GM18907 (cell line): ENCODE measurements at regions not wholly inside any gene's neighbourhood (a gene's known extent, or its start where the extent isn't known, plus 50 kb on each side); places are given as distances from the start of the nearest gene placed in this dataset.

ENCODE experiments used
- ATAC-seq: cut with Tn5 transposase; IDR thresholded peaks from one replicate; pipeline ENCODE4 v1.9.1; 2021; ENCODE audit warnings: mild to moderate bottlenecking, moderate library complexity; ENCODE audit not compliant: unreplicated experiment

DNA sequence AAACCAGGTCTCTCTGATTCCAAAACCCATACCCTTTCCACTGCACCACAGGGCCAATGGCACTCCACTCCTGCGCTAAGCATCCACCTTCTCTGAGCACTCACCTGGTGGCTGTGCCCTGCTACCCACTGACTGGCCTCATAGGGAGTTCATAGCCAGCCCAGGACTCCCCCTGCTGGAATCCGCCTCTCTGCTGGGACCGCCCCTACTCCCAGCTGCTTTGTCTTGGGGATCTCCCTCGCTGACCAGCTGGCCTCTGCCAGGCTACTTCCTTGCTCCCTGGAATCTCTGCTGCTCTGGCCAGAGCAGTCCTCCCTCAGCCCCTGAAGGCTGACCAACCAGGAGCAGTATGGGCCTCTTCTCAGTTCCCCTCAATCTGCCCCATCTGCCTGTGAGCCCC lies 129.7 kb downstream of the FAXC start:
- ATAC-seq = peak; percentile 84

DNA sequence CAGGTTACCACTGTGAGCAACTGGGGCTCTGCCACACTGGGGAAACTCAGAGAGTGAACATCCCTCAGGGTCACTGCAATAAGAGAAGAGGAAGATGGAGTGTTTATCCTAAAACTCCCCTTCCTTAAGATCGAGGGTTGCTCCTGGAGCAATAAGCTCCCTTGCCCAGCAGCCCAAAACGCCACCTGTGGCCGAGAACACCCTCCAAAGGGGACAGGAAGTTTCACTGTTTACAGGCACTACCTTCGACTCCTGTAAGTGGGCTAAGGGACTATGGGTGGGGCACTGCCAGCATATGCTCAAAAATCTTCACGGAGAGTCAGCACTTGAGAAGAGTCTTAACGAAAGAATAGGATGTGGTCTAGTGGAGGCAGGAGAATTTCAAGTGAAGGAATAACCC lies 132.5 kb downstream of the FAXC start:
- no peak for ATAC-seq

DNA sequence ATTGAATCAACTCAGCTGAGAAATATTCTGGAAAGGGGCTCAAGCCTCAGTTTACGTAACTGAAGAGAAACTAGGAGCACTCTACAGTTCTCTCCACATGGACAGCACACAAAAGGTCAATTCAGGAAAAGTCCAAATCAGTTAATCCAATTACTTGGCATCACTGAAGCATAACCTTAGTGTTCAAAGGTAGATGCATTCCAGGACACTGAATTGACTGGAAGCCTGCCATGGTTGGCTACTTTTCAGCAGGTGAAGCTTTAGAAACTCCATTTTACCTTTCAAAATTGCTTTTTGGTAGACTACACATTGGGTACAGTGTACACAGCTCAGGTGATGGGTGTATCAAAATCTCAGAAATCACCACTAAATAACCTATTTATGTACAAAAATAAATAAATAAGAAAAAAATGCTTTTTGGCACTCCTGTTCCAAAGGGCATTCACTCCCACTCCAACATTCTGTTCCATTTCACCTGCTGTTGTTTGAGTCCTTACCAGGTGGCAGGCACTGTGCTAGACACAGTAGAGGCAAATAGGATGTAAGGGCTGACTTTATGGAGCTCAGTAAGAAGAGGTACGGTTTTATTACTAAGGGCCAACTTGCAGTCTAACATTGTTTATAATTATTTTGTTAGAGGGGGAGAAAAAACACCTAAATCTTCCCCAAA lies 153.4 kb downstream of the FAXC start:
- ATAC-seq = no peak

DNA sequence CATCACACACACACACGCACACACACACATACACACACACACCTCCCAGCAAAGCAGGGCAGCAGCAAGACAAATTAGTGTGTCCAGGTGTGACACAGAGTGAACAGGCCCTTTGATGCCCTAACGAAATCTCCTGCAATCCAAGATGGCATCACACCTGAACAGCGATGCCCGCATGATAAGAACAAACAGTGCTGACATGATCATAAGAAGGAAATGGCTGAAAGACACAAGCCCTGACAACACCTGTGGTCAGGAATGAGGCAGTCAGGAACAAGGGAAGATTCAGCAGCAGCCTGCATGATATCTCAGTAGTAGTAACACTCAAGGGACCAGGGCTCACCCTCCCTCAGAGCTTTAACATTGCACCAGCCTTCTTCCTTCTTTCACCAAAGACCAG lies 156.9 kb downstream of the FAXC start:
- ATAC-seq = no peak

DNA sequence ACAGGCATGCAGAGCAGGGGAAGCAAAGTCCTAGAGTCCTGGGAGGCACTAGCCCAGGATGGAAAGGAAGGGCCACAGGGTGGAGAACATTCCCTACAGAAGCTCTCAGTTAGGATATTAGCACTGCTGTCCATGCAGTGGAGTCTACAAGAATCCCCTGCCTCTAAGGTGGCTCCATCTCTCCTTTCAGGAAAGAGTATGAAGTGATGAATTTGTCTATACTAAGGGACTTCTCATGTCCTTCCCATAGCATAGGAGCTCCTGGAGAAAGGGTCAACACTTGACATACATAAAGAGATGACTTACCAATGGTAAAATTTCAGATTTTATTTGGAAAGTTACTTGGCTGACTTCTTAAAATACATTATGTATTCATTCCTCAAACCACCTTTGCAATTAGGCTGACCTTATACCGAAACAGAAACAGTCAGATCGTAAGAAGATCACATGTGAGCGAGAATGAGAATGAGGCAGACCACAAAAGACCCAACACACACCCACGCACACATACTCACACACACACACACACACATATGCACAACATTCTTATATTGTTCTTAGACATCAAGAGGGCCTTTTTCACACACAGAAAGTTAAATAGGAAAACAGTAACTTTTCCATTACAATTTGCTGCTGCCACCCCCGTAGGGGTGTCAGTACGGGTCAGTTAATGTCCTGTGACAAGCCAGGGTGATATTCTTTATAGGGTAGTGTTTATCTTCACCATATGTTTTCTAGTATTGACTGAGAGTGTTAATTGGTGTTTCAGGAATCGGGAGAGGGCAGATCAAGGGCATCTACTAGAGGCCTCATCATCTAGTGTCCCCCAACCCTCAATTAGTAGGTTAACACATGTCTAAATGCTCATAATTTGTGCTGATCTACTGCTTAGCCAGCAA lies 159.4 kb downstream of the FAXC start:
- ATAC-seq = peak; percentile 98

DNA sequence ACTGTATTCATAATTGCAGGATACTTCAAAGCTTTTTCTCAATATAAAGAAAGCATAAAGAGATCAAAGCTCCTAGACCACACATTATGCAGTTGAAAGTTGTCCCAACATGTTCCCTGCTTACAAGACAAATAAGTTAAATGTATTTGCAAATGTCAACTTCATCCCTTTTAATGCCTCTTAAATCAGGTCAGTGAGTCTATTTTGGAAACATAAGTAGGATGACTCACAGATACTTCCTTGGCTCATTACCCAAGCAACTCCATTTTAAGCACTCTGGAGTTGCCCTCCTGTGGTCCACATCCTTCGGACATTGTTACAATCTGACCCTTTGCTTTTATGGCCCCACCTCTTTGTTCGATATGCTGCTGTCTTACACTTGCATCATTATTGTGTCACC lies 162.0 kb downstream of the FAXC start:
- no peak for ATAC-seq

DNA sequence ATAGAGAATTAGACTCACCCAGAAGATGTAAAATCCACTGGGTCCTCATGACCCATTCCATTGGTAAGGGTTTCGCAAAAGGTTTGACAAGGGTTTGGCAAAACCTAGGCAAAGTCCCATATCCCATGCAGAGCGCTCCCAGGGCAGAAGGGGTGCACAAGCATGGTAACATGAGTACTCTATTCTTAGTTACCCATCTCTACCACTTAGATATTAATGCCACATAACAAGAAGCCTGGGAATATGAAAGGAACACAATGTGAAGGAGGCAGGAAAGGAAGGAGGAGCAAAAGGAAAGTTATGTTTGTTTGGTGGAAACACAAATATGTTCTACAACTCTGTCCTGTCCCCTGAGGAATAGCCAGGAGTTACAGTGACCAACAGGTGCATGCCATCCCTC lies 163.1 kb downstream of the FAXC start:
- ATAC-seq = no peak

DNA sequence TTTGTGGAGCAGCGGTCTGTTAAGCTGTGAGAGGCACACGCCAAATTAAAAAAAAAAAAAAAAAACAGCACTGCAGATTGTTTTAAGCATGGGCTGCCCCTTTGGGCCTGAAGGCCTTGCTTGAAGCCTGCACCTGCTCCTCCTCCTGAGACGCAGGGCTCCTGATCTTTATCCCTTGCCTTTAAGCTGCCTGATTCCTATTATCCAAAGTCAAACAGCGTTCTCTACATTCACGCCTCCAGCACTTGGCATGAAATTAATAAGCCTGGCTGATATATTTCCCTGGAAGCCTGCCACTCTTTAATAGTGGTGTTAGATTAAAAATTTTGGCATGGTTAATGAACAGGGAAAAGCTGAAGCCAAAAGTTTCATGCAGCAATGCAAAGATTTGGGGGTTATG lies 163.9 kb downstream of the FAXC start:
- ATAC-seq = no peak

DNA sequence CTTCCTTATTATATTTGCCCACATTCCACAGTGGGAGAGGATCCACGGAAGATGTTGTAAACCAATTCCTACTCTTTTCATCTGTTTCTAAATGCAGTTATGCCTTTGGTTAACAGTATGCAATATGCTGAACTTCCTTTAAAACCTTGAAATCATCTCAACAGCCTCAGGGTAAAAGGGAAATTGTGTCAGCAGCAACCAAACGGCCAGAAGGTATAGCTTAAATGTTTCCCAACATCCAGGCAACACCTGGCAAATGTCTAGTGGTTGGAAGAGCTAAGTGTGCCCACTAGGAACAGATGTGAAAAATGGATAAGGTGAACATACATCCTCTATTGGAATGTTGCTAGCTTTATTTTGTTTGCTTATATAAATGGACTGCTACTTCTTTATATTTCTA lies 164.8 kb downstream of the FAXC start:
- ATAC-seq = no peak

DNA sequence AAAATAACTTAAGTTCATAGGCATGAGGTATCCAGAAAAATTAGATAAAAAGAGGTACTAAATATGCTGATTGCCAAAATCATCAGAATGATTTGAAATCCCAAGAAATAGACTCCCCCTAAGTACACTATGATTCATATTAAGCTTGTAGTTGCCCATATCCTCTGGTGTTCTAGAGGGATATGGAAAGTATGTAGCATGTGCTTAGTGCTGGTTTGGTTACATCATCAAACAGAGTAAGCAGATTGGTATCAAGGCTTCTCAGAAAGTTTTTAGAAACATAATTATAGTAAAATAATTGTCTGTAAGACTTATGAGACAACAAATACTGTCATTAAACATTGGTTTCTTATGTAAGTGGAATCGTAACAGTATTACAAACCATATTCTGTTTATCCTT lies 166.4 kb downstream of the FAXC start:
- no peak for ATAC-seq

DNA sequence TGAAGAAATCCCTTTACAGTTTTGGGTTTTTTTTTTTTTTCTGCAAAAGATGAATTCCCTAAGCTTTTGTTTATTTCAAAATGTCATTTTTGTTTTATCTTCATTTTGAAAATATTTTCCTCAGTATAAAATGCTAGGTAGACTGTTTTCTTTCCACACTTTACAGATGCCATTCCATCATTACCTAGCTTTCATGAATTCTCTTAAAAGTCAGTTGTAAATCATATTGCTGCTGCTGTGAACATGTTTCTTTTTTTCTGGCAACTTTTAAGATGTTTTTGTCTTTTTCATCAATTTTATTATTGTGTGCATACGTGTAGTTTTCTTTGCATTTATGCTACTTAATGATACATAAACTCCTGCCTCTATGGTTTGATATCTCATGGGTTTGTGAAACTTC lies 168.3 kb downstream of the FAXC start:
- no peak for ATAC-seq

DNA sequence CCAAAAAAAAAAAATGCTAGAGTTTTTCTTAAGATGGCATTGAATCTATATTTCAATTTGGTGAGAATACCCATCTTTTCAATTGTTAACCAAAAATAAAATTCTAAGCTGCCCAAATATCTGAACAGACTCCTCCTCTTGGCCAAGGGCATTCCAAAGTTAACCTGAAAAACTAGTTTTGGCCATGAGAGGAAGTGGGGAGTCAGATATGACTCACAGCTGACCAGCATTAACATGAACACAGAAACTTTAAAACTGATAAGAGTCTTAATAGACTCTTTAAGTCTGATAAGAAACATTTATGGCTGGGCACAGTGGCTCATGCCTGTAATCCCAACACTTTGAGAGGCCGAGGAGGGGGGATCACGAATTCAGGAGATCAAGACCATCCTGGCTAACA lies 171.3 kb downstream of the FAXC start:
- ATAC-seq = peak; percentile 71

DNA sequence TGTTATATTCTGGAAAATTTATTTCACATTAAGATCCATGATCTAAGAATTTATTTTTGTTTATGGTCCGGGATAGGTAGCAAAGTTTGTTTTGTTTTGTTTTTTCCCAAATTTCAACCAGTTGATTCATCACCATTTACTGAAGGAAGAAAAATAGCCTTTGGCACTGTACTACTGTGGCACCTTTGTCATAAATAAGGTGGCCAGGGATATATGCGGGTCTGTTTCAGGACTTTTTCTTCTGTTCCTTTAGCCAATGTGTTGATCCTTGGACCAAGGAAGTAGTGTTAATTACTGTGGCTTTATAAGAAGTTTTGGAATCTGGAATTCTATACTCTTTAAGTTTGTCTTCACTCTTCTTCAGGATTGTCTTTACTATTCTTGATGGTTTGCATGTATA lies 171.7 kb downstream of the FAXC start:
- ATAC-seq = no peak

DNA sequence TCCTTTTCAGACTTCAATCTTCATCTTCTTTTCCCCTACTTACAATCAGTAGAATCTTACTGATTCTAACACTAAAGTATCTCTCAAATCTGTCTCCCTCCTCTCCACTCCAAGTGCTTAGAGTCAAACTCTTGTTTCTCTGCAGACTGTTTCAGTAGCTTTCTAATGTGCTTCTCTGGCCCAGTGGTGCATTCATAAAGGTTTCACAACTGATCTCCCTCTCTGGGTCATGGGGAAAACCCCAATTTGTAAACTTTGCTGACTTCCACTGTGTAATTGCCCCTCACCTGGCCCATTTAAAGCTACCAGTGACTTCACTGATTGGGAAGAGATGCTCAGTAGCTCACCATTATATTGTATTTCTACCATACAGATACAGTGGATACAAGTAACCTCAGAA lies 183.6 kb downstream of the FAXC start:
- ATAC-seq = peak; percentile 85

DNA sequence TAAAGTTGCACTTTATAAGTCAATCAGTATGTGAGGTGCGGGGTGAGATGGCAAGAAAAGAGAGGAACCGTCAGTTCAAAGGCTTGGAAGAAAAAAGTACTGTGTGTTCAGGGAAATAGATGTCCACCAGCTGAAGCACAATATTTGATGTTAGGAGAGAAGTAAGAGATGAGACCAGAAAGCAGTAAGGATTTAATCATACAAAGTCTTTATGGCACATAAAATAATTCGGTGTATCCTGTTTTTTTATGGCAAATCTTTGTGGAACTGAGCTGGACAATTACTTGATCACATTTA lies 197.2 kb downstream of the FAXC start:
- ATAC-seq = no peak

DNA sequence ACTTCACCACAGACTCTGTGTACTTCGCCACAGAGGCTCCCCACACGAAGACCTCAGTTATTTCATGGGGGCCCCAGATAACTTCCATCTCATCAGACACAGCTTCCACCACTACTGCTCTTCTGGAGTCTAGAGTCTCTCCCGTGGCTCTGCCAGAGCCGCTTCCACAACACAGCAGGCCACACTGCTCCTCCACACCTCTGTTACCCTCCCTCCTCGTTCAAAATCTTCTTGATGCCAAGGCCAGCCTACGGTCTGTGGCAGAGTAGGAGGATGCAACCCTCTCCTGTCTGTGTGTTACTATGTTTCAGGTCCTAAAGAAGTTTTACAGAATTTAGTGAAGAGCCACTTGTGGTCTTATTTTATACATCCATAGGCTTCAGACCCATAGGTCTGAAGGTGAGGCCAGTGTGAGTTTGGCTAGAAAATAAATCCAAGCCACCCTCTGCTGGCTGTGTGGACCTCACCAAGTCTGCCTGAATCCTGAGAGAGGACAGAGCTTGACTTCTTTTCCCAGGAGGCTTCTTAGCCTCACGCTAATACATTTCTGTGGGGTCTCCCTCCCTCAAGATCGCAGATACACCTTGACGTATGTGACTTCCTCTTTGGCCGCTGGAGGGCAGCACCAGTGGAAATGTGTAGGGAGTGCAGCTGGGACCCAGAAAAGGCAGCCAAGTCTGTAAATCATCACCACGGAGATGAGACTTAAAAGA lies 197.7 kb downstream of the FAXC start:
- peak; percentile 97 for ATAC-seq

DNA sequence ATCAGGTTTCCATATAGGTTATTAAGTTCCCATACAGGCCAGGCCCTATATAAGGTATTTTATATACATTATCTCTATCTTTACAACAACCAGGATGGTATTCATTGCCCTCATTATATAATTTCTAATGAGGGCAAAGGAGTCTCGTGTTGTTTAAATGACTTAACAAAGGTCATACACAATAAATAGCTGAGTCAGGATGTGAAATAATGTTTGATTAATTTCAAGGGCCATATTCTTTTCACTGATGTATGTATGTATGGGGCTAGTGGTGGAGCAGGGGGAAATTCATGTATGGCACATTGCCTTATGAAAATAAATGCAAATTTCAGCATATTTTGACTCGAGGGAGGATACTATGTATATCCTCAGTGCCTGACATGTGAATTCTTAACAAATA lies 200.7 kb downstream of the FAXC start:
- no peak for ATAC-seq

DNA sequence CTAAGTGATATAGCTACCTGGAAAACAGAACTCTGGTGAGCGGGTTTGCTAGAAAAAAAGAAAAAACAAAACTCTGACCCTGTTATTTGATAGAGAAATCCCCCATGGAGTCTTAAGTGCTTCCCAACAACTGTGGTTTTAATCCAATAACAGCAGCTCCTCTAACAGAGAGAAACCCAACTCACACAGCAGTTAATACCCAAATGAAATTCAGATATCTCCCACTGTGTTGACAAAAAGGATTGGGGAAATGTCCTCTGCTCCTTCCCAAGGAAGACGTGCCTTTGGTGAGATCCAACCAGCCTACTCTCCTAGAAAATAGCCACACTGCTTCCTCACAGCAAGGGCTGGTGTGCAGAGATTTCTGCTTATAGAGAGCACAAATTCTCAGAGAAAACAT lies 200.4 kb upstream of the FBXL4 start:
- ATAC-seq = no peak

DNA sequence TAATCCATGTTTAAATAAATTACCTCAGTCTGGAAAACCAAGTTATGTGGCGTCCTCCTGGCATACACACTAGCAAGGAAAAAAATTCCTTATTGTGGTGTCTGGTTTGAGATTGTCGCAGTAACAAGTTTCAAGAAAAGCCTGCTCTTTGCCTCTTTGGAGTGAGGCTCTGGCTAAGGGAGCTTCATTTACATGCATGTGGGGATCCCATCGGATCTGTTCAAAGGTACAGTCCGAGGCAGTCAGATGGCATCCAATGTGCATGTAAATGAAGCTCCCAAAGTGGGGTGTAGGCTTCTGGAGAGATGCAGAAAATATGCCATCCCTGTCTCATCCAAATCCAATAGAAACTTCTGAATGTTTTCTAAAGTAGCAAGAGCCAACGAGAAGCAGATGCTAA lies 199.5 kb upstream of the FBXL4 start:
- ATAC-seq = no peak

DNA sequence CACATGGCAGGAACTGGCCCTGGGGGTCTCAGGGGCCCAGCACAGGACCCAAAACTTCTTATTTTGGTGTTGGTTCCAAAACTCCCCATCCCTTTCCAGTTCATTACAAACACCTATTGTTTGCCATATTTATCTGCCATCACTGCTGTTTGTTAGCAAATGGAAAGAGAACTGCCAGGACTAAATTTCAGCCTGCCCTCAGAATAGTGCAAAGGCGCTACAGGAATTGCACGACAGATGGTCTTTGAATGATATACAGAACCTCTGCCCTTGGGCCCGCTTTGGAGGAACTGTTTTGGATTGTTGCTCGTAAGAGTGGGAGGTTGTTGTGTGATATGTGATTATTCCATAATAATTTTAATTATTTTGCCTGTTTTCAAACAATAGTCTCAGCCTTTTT lies 199.0 kb upstream of the FBXL4 start:
- ATAC-seq = no peak

DNA sequence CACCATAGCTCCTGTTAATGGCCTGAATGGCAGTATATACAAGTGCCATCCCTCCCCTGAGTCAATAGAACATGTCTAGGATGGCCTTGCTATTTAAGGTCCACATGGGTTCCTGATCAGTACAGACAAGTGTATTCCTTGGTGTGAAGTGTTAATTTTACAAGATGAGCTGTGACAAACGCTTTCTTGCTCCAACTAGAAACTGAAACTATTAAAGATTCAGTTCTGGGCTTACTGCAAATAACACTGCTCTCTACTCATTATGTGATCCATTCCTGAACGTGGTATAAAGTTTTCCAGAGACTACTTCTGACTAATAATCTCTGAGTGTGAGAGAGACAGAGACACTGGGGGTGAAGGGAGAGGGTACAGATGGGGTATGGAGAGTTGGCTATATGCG lies 198.0 kb upstream of the FBXL4 start:
- no peak for ATAC-seq
